Caco-2 (cell line): ENCODE measurements at regions not wholly inside any gene's neighbourhood (a gene's known extent, or its start where the extent isn't known, plus 50 kb on each side); places are given as distances from the start of the nearest gene placed in this dataset.

Source experiments
- BruUV-seq: library from RNA; stranded (reverse); fragments of 400-500 nt; replicated peaks from 2 replicates; lab custom pipeline; 2021; lab: Mats Ljungman, UMichigan
- CTCF ChIA-PET: fragments of 300-600 bp; sonication (Branson Sonifier 250); formaldehyde crosslinking; loops from one replicate; lab custom pipeline; 2022; ENCODE audit warnings: antibody characterized with exemption; lab: Charles Lee
- POLR2A ChIA-PET: fragments of 300-600 bp; sonication (Branson Sonifier 250); formaldehyde crosslinking; loops from one replicate; lab custom pipeline; 2022; ENCODE audit warnings: antibody characterized with exemption; lab: Charles Lee
- DNase-seq, 2 experiments: peaks; one replicate each; pipeline versions ENCODE4 v3.0.0 to v3.0.0-alpha.2; 2020 to 2022
- H3K27me3 ChIP-seq: replicated peaks from 2 replicates; pipeline ENCODE4 v1.6.0; 2011; ENCODE audit warnings: low read length; ENCODE audit not compliant: control insufficient read depth, insufficient read depth
- H3K36me3 ChIP-seq: 2 replicates; pipeline ENCODE4 v1.5.1; 2011; ENCODE audit warnings: low read length; ENCODE audit not compliant: control insufficient read depth, insufficient read depth
- H3K4me1 ChIP-seq: fragments of 250-450 bp; sonication (Bioruptor Pico); 2 replicates; pipeline ENCODE4 v1.5.1; 2020; ENCODE audit warnings: mild to moderate bottlenecking
- H3K4me3 ChIP-seq: 2 replicates; pipeline ENCODE4 v1.5.1; 2011; ENCODE audit warnings: low read depth, mild to moderate bottlenecking, control low read depth, low read length
- H3K9me3 ChIP-seq: fragments of 250-450 bp; sonication (Bioruptor Pico); 2 replicates; pipeline ENCODE4 v1.5.1; 2020; ENCODE audit warnings: mild to moderate bottlenecking, moderate library complexity
- H3K27ac Mint-ChIP-seq: one replicate; pipeline ENCODE4 v1.8.0; 2022; ENCODE audit warnings: mixed read lengths; ENCODE audit not compliant: unreplicated experiment
- H3K27me3 Mint-ChIP-seq: one replicate; pipeline ENCODE4 v1.8.0; 2022; ENCODE audit warnings: mixed read lengths; ENCODE audit not compliant: insufficient read depth, unreplicated experiment
- H3K36me3 Mint-ChIP-seq: one replicate; pipeline ENCODE4 v1.8.0; 2022; ENCODE audit warnings: mild to moderate bottlenecking, mixed read lengths; ENCODE audit not compliant: insufficient read depth, unreplicated experiment
- H3K4me1 Mint-ChIP-seq: one replicate; pipeline ENCODE4 v1.8.0; 2022; ENCODE audit warnings: low read depth, mixed read lengths; ENCODE audit not compliant: unreplicated experiment
- H3K4me3 Mint-ChIP-seq: one replicate; pipeline ENCODE4 v1.8.0; 2022; ENCODE audit warnings: mild to moderate bottlenecking, moderate library complexity, mixed read lengths; ENCODE audit not compliant: unreplicated experiment
- H3K9me3 Mint-ChIP-seq: one replicate; pipeline ENCODE4 v1.8.0; 2022; ENCODE audit warnings: mixed read lengths; ENCODE audit not compliant: unreplicated experiment
- CTCF ChIP-seq, 2 experiments: fragments of 200-600 bp in 1 of 2; IDR thresholded peaks; 1 replicate in 1 of 2; 2 replicates in 1 of 2; pipeline versions ENCODE4 v1.5.1 to v1.8.0; 2011 to 2022; ENCODE audit warnings: antibody characterized with exemption in 1 of 2, control low read depth in 1 of 2, inconsistent platforms in 1 of 2, low read depth in 1 of 2, low read length in 1 of 2, mild to moderate bottlenecking in 1 of 2, moderate library complexity in 1 of 2; ENCODE audit not compliant: insufficient read depth in 1 of 2, severe bottlenecking in 1 of 2, unreplicated experiment in 1 of 2
- intact Hi-C: fragments of 100-400 bp; cut with micrococcal nuclease; formaldehyde crosslinking; loops from one replicate; pipeline ENCODE4 v1.10.0; 2022; ENCODE audit not compliant: unreplicated experiment

GRCh38 chr15:93974804-93975481, 256.4 kb upstream of the MCTP2 start:
- Histone ChIP-seq H3K4me1 (no peaks in the 10 kb centered on the region), H3K9me3 (no peaks in the 10 kb centered on the region), H3K36me3 (no peaks in the 10 kb centered on the region), H3K27me3 (no peaks in the 10 kb centered on the region), H3K4me3 (no peak overlapping the region)
- H3K9me3 Mint-ChIP-seq: peaks cover 10% of the 10 kb centered on the region
- H3K27ac Mint-ChIP-seq: no peak overlapping the region
- no TSS peak for BruUV-seq
- H3K4me1 Mint-ChIP-seq: no peaks in the 10 kb centered on the region
- POLR2A ChIA-PET: interaction anchor here (0.6 kb wide), 1 partner anchor 887 kb away, joined by 3 read pairs; no protein-coding TSS in a partner anchor
- peak; percentile 52 to 67 for TF ChIP-seq CTCF (IDR thresholded peaks at IDR 0.05; ENCODE audit: insufficient read depth in 1 of 2, low read depth in 1 of 2, low read length in 1 of 2, severe bottlenecking in 1 of 2, unreplicated experiment in 1 of 2)
- H3K27me3 Mint-ChIP-seq: peaks cover 6% of the 10 kb centered on the region
- CTCF ChIA-PET: interaction anchor here (0.6 to 3.1 kb wide), 12 partner anchors 17 to 945 kb away, joined by 3 to 51 read pairs (median 4); no protein-coding TSS in a partner anchor
- H3K36me3 Mint-ChIP-seq: no peaks in the 10 kb centered on the region
- DNase-seq: peak; percentile 50 to 52
- H3K4me3 Mint-ChIP-seq: no peak overlapping the region
- intact Hi-C loops: loop anchor here (1.0 to 10.0 kb wide), 6 partner anchors 90 to 943 kb away; no protein-coding TSS in a partner anchor

- POLR2A ChIA-PET: no interaction called here
- H3K36me3 Mint-ChIP-seq: no peaks in the 10 kb centered on the region
- DNase-seq: no peak
- no peak overlapping the region for H3K27ac Mint-ChIP-seq
- no peak for TF ChIP-seq CTCF (IDR thresholded peaks at IDR 0.05; ENCODE audit: insufficient read depth in 1 of 2, low read depth in 1 of 2, low read length in 1 of 2, severe bottlenecking in 1 of 2, unreplicated experiment in 1 of 2)
- intact Hi-C loops: loop anchor here (10.0 kb wide), 2 partner anchors 88 to 258 kb away; no protein-coding TSS in a partner anchor
- Histone ChIP-seq H3K36me3 (no peaks in the 10 kb centered on the region), H3K9me3 (no peaks in the 10 kb centered on the region), H3K27me3 (no peaks in the 10 kb centered on the region), H3K4me1 (no peaks in the 10 kb centered on the region), H3K4me3 (no peak overlapping the region)
- H3K4me3 Mint-ChIP-seq: no peak overlapping the region
- CTCF ChIA-PET: interaction anchor here (3.1 kb wide), 1 partner anchor 146 kb away, joined by 51 read pairs; no protein-coding TSS in a partner anchor
- no TSS peak for BruUV-seq
- H3K9me3 Mint-ChIP-seq: peaks cover 3% of the 10 kb centered on the region
- no peaks in the 10 kb centered on the region for H3K4me1 Mint-ChIP-seq
- peaks cover 4% of the 10 kb centered on the region for H3K27me3 Mint-ChIP-seq
Observed at GRCh38 chr15:93973287-93973686, 258.1 kb upstream of the MCTP2 start.

GRCh38 chr15:93968773-93969172, 262.6 kb upstream of the MCTP2 start:
- no peak for TF ChIP-seq CTCF (IDR thresholded peaks at IDR 0.05; ENCODE audit: insufficient read depth in 1 of 2, low read depth in 1 of 2, low read length in 1 of 2, severe bottlenecking in 1 of 2, unreplicated experiment in 1 of 2)
- H3K4me3 Mint-ChIP-seq: no peak overlapping the region
- CTCF ChIA-PET: no interaction called here
- H3K9me3 Mint-ChIP-seq: no peaks in the 10 kb centered on the region
- H3K27me3 Mint-ChIP-seq: no peaks in the 10 kb centered on the region
- Histone ChIP-seq H3K4me1 (no peaks in the 10 kb centered on the region), H3K27me3 (no peaks in the 10 kb centered on the region), H3K36me3 (no peaks in the 10 kb centered on the region), H3K9me3 (no peaks in the 10 kb centered on the region), H3K4me3 (no peak overlapping the region)
- BruUV-seq: no TSS peak
- no peaks in the 10 kb centered on the region for H3K36me3 Mint-ChIP-seq
- H3K4me1 Mint-ChIP-seq: no peaks in the 10 kb centered on the region
- POLR2A ChIA-PET: no interaction called here
- no peak for DNase-seq
- H3K27ac Mint-ChIP-seq: no peak overlapping the region
- intact Hi-C loops: no loop called here
